GM19351 (cell line): ENCODE measurements at regions not wholly inside any gene's neighbourhood (a gene's known extent, or its start where the extent isn't known, plus 50 kb on each side); places are given as distances from the start of the nearest gene placed in this dataset.
"Not testable (repeated sequence)": the region's sequence is repeated elsewhere in the genome, so short reads cannot be mapped to it uniquely, and the experiment has no call there.

ENCODE experiments used
- ATAC-seq: cut with Tn5 transposase; IDR thresholded peaks from one replicate; pipeline ENCODE4 v1.9.1; 2021; ENCODE audit warnings: mild to moderate bottlenecking, moderate library complexity; ENCODE audit not compliant: unreplicated experiment

DNA sequence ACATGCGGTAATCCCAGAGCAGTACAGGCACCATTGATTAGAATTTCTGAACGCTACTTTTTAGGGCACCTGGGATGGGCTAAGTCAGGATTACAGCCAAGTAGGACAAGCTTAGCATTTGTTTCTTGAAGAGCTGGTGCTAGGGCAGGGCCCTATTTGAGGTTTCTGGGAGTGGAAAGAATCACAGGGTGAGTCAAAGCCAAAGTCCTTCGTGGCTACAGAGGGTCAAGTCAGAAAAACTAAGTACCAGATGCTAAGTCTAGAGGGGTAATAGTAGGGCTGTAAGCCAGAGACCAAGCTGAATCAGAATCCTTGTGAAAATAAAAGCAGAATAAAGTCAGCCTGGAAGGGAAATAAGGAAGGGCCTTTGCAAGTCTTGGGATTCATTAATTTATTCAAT lies 448.6 kb downstream of the ZIC3 start:
- ATAC-seq: no peak

DNA sequence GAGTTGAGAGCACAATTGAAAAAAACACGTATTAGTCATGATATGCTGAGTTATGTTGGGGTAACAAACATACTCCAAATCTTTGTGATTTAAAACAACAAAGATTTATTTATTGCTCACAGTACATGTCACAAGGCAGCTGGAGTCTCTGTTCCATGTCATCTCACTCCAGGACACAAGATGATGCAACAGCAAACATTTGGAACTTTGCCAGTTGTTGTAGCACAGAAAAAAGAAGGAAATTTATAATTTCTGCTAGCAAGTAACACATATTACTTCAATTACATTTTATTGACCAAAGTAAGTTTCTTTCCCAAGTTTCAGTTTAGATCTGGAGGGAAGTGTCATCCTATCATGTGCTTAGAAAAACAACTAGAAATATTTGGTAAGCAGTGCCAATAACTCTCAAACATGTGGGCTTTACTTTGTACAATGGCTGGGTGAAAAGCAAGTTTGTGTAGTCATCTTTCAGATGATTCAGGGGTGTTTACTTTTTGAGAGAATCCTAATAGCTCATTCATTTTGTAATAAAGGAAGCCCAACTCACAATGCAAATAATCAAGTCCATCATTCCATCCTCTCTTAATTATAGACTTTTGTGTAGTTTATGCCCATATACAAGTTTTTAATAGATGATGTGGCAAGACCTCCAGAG lies 452.3 kb downstream of the ZIC3 start:
- ATAC-seq: no peak

DNA sequence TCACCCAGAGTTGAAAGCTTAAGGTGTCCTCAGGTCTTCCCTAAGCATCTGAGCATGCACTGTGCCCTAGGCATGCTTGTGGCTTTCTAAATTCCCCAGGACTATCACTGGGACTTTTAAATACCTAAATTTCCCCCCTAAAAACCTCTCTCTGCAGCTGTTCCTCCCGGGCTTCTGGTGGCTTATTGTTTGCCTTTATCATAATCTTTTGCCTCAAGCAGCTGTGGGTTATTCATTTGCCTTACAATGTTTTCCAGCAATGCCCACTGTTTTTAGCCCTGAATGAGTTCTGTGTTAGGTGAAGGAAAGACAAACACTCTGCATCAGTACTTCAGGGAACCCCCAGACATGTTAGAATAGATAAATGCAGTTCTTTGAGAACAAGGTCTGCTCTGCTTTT lies 455.0 kb downstream of the ZIC3 start:
- no peak for ATAC-seq

DNA sequence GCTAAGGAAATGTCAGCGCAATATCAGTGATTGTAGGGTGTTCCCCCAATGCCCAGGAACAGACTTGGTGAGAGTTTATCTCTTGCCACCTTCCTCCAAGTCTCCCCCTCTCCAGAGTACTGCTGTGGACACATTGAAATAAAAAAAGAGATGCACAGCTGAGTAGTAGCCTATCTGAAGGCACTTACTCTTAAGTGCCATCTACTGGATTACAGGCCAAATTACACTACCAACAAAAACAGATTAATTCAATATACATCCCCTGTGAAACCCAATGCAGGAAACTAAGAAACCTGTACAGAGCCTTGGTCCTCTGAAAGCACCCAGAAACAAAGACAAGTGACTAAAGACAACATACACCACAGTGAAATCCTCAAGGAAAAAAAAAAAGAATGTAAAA lies 460.3 kb downstream of the ZIC3 start:
- ATAC-seq: peak; percentile 90

DNA sequence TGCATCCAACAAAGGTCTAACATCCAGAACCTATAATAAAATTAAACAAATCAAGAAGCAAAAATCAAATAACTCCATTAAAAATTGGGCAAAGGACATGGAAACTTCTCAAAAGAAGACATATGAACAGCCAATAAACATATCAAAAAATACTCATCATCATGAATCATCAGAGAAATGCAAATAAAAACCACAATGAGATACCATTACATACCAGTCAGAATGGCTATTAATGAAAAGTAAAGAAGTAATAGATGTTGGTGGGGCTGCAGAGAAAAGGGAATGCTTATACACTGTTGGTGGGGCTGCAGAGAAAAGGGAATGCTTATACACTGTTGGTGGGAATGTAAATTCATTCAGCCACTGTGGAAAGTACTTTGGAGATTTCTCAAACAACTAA lies 465.8 kb downstream of the ZIC3 start:
- no peak for ATAC-seq

DNA sequence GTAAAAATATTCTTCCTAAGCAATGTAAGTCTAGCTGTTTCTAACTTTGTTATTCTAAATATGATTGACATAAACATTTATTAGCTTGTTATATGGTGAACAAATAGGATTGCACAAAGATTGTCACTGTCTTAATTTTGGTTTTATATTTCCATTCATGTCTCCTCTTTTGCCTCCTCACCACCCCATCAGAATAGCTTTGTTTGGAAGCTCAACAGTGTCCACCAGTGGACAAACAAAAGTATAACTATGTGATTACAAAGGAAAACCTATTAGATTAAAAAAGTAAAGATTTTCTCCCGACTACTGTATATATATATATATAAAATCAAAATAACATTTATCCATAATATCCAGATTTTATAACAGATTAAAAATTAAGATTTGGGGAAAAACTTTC lies 468.2 kb downstream of the ZIC3 start:
- ATAC-seq: no peak

DNA sequence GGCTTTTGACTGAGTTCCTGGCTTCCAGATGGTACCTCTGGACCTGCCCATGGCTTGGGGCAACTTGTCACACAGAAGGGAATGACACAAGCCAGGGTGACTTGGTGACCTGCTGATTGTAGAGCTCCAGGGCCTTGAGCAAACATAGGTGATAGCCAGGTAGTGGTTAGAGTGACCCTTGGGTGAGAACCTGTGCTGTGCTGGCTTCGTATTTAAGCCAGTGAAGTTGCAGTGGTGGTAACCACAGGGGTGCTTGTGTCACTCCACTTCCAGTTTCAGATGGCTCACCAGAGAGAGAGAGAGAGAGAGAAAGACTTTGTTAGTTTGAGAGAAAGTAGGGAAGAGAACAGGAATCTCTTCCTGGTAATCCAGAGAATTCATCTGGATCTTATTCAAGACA lies 471.6 kb downstream of the ZIC3 start:
- ATAC-seq: no peak

DNA sequence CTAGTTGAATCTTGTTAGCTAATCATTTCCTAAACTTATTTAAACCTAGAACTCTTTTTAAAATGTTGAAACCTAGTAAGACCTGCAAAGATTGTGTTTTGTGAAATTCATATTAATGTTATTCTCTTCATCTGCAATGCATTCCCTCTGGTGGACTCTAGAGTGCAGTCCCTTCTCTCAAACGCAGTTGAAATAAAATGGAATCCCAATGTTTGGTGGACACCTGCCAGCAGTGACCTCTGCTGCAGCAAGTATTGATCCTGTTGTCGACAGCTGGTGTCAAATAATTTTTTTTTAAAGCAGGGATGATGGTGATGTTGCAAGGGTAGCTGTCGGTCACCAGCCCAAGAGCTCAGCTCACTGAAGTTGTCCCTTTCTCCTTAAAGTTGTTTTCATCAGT lies 492.0 kb downstream of the ZIC3 start:
- no peak for ATAC-seq

DNA sequence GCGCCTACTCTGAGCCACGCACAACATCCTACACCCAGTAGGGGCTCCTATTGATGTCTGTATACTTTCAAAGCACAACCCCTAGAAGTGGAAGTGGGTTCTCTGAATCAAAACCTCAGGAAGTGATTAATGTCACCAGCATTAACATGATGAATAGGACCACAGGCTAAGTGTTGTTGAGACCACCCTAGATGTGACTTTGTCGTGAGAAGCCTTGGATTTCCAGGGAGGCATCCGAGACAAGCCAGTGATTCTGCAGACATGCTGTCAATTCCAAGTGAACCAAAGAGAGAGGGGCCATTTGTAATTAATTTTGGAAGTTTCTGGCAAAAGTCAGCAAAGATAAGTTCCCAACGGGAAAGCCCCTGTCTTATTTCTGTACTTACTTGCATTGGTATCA lies 493.0 kb downstream of the ZIC3 start:
- ATAC-seq: no peak

DNA sequence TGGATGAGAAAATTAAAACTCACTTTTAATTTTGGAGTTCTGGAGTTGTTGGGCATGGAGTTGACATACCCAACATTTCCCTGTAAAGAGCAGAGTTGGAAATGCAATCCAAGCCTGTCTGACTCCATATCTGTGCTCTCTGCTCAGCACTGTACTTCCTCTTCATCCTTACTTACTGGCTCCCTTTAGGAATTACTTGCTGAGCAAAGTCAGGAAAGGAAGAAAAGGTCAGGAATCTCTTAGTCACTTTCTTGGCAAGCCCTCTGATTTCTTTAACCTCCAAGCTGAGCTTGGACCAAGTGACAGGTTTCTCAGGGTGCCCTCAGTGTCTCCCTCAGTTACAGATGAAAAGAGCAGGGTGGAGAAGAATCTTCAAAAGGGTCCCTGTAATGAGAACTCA lies 501.5 kb downstream of the ZIC3 start:
- no peak for ATAC-seq

DNA sequence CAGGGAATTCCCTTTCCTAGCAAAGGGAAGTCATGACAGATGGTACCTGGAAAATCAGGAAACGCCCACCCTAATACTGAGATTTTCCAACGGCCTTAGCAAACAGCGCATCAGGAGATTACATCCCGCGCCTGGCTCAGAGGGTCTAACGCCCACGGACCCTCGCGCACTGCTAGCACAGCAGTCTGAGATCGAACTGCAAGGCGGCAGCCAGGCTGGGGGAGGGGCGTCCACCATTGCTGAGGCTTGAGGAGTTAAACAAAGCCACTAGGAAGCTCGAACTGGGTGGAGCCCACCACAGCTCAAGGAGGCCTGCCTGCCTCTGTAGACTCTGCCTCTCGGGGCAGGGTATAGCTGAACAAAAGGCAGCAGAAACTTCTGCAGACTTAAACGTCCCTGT lies 507.7 kb downstream of the ZIC3 start:
- no peak for ATAC-seq

DNA sequence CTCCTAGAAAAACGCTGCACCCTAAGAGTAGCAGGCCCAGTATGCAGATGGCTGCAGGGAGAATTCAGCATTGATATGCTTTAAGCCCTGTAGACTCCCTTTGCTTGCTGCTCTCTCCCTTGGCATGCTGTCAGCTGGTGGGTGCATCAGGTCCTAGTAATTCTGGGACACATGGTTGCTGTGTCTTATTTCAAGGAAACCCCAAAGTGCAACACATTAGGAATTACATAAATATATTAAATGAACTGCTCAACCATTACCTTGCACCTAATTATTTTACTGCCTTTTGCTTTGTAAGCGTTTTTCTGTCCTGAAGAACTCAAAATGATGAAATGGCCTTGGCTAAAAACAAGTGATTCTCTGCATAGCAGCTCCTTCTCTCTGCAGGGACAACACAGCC lies 516.3 kb downstream of the ZIC3 start:
- no peak for ATAC-seq

DNA sequence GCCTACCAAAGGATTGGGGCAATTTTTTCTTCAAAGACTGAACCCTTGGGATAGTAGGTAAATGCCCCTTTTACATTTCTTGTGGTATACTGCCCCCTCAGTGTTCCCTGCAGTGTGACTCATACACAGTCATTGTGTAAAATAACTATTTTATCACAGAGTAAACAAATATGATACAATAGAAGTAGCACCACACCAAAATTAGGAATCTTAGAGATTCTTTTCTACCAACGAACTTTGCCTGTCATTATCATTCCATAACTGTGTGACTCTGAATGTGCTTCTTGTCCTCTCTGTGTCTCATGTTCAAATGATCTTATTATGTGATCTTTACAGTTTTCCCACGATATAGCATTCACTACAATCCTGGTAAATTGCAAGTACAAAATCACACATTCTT lies 517.0 kb downstream of the ZIC3 start:
- ATAC-seq: no peak

DNA sequence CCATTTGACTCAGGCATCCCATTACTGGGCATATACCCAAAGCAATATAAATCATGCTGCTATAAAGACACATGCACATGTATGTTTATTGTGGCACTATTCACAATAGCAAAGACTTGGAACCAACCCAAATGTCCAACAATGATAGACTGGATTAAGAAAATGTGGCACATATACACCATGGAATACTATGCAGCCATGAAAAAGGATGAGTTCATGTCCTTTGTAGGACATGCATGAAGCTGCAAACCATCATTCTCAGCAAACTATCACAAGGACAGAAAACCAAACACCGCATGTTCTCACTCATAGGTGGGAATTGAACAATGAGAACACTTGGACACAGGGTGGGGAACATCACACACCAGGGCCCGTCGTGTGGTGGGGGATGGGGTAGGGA lies 545.0 kb downstream of the ZIC3 start:
- not testable (repeated sequence) for ATAC-seq

DNA sequence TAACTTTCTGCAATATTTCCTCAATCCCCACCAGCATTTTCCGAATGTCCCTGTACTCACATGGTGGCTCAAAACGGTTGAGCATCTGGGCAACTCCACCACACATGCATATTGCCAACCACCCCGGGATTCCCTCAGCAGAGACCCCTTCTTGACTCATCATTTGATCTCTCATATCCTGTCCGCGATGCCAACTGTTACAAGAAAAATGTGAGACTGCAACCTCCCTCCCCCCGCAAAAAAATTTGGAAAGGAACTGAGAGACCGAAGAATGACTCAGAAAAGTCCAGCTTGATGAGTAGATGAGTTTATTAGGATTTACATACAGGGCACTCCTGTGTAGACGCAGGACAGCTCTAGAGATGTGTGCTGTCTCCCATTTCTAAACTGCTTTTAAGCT lies 561.4 kb downstream of the ZIC3 start:
- no peak for ATAC-seq

DNA sequence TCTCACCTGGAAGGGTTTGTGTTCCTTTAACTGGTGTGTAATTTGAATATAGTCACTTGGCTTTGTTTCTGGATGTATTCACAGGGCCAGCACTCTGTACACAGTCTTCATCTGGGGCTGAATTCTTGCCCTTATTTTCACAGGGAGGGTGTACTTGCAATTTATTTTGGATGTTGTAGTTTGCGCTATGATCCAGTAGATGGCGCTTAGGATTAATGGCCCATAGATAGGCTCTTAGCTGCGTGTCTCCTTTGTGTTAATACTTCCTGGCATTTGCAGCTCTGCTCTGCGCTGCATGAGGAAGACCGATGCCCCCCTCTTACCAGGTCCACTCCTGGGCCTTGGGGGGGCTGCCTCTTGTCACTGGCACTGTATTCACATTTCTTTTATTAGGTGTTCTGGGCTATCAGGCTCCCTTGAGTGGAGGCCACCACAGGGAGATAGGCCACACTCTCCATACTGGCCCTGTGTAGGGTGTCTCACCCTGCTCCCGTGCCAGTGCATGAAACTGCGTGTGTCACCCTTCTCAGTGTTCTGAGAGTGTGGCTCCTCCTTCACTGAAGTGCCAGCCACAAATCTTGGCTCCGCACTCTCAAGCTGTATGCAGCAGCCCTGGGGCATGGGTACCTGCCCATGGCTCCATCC lies 562.2 kb downstream of the ZIC3 start:
- peak; percentile 96 for ATAC-seq

DNA sequence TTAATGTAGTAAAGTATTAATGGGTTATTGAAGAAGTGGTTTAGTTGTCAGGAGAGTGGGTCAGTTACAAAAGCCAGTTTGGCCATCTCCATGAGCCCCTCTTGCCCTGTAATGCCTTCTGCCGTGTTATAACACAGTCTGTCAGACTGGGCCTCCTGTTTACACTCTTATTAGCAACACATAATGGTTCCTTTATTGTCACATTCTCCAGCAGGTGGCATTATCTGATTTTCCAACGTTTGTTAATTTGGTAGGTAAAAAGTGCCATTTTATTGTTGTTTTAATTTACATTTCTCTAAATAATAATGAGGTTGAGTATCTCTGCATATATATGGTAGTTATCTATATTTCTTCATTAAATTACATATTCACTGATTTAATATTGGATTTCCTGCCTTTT lies 560.8 kb downstream of the FGF13 start:
- peak; percentile 54 for ATAC-seq

DNA sequence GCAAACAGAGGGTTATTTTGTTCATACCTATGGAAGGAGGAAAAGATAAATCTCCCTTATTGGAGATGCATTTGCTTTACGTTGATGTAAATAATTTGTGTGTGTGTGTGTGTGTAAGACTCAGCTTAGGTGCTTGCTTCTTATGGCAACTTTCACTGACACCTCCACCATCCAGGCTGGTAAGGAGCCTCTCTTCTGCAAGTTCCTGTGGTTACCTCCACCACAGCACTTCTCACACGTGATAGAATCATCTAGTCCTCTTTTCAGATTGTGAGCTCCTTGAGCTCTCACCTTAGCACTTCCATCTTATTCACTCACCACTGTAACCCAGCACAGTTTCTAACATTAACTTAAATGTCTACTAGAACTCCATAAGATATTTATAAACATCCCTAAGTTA lies 553.7 kb downstream of the FGF13 start:
- ATAC-seq: no peak

DNA sequence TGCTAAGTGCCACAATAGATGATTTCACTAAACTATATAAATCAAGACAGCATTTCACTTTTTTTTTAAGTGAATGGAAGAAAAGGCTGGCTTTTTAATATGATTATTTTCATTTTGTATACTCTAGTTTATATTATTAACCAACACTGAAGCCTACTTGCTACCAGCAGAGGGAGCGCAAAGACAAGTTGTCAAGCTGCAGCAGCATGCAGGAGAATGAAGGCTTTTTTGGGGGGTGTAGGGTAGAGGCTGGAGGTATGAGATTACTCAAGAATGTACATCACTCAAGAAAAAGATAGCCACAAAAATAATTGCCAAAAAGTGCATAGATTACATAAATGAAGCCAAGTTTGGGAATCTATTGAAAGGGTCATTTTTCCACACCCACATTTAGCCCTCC lies 519.5 kb downstream of the FGF13 start:
- ATAC-seq: peak; percentile 49

DNA sequence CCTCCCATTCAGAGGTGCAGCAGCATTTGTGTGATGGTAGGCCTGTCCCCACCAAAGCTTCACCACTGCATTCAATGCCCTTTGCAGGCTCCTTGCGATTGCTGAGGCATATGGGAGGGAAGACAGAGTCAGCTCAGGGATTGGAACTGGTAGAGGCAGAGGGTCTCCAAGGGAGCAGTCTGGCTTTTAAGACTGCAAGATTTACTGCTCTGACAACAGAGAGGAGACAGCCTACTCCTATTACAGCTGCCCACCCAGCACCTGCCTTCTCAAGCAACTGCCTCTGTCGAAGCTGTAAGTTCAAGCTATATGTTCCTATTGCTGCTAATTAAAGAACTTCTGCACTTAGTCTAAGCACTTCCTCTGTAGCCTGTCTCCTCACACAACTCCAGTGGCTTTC lies 481.8 kb downstream of the FGF13 start:
- ATAC-seq: no peak

DNA sequence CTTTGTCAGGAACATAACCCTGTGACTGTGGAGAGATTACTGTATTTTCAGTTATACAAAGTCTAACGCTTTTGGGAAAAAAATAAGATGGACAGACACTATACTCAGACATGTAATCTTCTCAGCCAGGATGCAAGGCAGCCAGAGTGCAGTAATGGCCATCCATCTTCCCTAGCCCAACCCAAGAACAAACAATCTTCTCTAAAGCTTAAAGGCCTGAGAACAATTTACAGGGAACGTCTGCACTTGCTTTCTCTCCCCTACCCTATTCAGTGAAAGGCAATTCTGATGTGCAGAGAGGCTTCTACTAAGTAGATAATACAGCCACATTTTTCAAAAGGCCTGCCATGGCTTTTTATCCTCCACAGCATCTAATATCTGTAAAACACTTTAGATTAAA lies 471.3 kb downstream of the FGF13 start:
- no peak for ATAC-seq

DNA sequence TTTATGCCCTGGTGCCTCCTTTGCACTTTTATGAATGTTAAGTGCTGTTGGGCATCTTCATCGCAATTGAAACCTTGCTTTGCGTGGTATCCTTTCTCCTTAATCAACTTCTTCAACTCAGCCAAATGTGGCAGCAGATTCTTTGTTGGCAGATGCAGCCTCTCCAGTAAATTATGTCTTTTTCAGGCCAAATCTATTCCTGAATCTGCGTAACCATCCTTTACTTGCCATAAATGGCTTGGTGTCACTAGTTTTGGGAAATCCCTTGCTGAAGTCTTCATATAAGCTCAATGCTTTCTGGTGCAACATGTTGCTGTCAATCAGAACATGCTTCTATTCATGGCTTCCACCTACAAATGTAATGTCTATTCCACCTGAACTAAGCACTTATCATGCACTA lies 457.5 kb downstream of the FGF13 start:
- no peak for ATAC-seq

DNA sequence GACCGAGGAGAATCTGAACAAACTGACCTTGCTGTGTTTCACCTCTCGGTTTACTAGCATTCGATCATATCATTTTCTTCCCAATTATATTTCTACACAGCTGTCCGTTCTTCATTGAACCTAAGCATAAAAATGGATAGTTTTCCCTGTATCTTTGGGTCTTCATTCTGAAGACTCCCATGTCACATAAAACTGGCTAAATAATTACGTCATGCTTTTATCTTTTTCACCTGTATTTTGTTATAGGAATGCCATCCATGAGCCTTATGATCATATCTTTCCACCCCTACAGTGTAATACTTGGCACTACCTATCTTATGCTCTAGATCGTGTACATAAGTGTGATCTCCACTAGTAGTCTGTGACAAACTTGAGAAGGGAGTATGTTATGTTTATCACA lies 456.1 kb downstream of the FGF13 start:
- no peak for ATAC-seq
